PC-9 (cell line): ENCODE measurements at regions not wholly inside any gene's neighbourhood (a gene's known extent, or its start where the extent isn't known, plus 50 kb on each side); places are given as distances from the start of the nearest gene placed in this dataset.

Experiments used
- BruUV-seq: library from RNA; stranded (reverse); fragments of 400-500 nt; replicated peaks from 2 replicates; lab custom pipeline; 2021; lab: Mats Ljungman, UMichigan
- CTCF ChIA-PET: fragments of 300-600 bp; sonication (Branson Sonifier 250); formaldehyde crosslinking; loops from one replicate; lab custom pipeline; 2022; ENCODE audit warnings: antibody characterized with exemption; lab: Charles Lee
- POLR2A ChIA-PET: fragments of 300-600 bp; sonication (Branson Sonifier 250); formaldehyde crosslinking; loops from one replicate; lab custom pipeline; 2022; ENCODE audit warnings: antibody characterized with exemption; ENCODE audit not compliant: unreplicated experiment; lab: Charles Lee
- DNase-seq, 2 experiments: peaks; one replicate each; pipeline versions ENCODE4 v3.0.0 to v3.0.0-alpha.2; 2015 to 2022; ENCODE audit warnings: mixed read lengths in 1 of 2
- H2AFZ ChIP-seq: fragments of 200-600 bp; sonication (generic); 2 replicates; pipeline ENCODE4 v1.8.1; 2017; ENCODE audit warnings: antibody characterized with exemption
- H3F3A ChIP-seq: fragments of 200-600 bp; sonication (generic); 2 replicates; pipeline ENCODE4 v1.8.1; 2017; ENCODE audit warnings: antibody characterized with exemption, mild to moderate bottlenecking, low read depth; ENCODE audit not compliant: insufficient read depth
- H3K27ac ChIP-seq: fragments of 200-600 bp; sonication (generic); 2 replicates; pipeline ENCODE4 v1.6.1; 2016; ENCODE audit warnings: mixed run types
- H3K27me3 ChIP-seq: fragments of 200-600 bp; sonication (generic); 2 replicates; pipeline ENCODE4 v1.6.1; 2016; ENCODE audit warnings: low read depth, mixed run types; ENCODE audit not compliant: insufficient read depth
- H3K36me3 ChIP-seq: fragments of 200-600 bp; sonication (generic); 2 replicates; pipeline ENCODE4 v1.6.1; 2016; ENCODE audit warnings: low read depth, mixed run types
- H3K4me1 ChIP-seq: fragments of 200-600 bp; sonication (generic); replicated peaks from 2 replicates; pipeline ENCODE4 v1.6.1; 2016; ENCODE audit warnings: mixed run types; ENCODE audit not compliant: insufficient read depth
- H3K4me2 ChIP-seq: fragments of 200-600 bp; sonication (generic); 2 replicates; pipeline ENCODE4 v1.6.1; 2017; ENCODE audit warnings: mixed run types
- H3K4me3 ChIP-seq: fragments of 200-600 bp; sonication (generic); 2 replicates; pipeline ENCODE4 v1.6.1; 2016; ENCODE audit warnings: mixed run types
- H3K79me2 ChIP-seq: fragments of 200-600 bp; sonication (generic); 2 replicates; pipeline ENCODE4 v1.6.1; 2017; ENCODE audit warnings: low read depth, mixed run types
- H3K9me2 ChIP-seq: fragments of 200-600 bp; sonication (generic); 2 replicates; pipeline ENCODE4 v1.8.1; 2017; ENCODE audit warnings: mild to moderate bottlenecking; ENCODE audit not compliant: insufficient read depth
- H3K9me3 ChIP-seq: fragments of 200-600 bp; sonication (generic); 2 replicates; pipeline ENCODE4 v1.8.1; 2016; ENCODE audit warnings: low read depth; ENCODE audit not compliant: insufficient read depth
- H4K20me1 ChIP-seq: fragments of 200-600 bp; sonication (generic); 2 replicates; pipeline ENCODE4 v1.8.1; 2017; ENCODE audit not compliant: insufficient read depth
- EZH2 ChIP-seq: fragments of 200-600 bp; sonication (generic); IDR thresholded peaks from 2 replicates; pipeline ENCODE4 v1.8.0; 2017; ENCODE audit warnings: antibody characterized with exemption, low read depth
- intact Hi-C: fragments of 100-400 bp; cut with micrococcal nuclease; formaldehyde crosslinking; loops from one replicate; pipeline ENCODE4 v1.10.0; 2022; ENCODE audit not compliant: unreplicated experiment
- TF ChIP-seq, protein P1 (sequence below): fragments of 200-600 bp; sonication (generic); conservative IDR thresholded peaks from 2 replicates; pipeline ENCODE4 v1.6.1; 2017; ENCODE audit warnings: mixed run types, antibody characterized with exemption, mild to moderate bottlenecking, moderate library complexity

DNA sequence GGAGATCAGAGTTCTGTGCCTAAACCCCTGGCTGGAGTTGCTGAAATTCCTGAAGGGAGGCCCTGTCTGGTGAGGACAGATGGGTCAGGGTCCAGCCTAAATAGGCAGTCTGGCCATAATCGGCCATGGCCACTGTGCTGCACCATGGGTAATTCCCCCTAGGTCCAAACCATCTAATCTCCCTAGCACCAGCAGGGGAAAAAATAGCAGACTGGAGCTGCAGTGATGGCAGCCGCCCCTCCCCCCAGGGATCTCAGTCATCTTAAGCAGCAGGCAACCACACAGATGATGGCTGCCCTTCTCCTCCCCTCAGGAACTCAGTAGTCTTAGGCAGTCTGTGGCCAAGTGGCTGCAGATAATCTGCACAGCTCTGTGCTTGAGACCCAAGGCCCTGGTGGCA is 68.4 kb upstream of the CD96 start:
- H3K79me2 ChIP-seq, result no peaks in the 10 kb centered on the region
- no peaks in the 10 kb centered on the region for H3K36me3 ChIP-seq
- no peaks in the 10 kb centered on the region for H3K9me2 ChIP-seq
- H3K4me2 ChIP-seq, result no peak overlapping the region
- H3K27ac ChIP-seq, result no peak overlapping the region
- no peak overlapping the region for H3K4me3 ChIP-seq
- TF ChIP-seq EZH2, result no peak
- TF ChIP-seq, protein P1, sequence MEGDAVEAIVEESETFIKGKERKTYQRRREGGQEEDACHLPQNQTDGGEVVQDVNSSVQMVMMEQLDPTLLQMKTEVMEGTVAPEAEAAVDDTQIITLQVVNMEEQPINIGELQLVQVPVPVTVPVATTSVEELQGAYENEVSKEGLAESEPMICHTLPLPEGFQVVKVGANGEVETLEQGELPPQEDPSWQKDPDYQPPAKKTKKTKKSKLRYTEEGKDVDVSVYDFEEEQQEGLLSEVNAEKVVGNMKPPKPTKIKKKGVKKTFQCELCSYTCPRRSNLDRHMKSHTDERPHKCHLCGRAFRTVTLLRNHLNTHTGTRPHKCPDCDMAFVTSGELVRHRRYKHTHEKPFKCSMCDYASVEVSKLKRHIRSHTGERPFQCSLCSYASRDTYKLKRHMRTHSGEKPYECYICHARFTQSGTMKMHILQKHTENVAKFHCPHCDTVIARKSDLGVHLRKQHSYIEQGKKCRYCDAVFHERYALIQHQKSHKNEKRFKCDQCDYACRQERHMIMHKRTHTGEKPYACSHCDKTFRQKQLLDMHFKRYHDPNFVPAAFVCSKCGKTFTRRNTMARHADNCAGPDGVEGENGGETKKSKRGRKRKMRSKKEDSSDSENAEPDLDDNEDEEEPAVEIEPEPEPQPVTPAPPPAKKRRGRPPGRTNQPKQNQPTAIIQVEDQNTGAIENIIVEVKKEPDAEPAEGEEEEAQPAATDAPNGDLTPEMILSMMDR, result no peak
- H3K9me3 ChIP-seq, result 0 out of 2 replicates have a peak, but pooled peaks cover 3% of the 10 kb centered on the region
- intact Hi-C loops, result no loop called here
- POLR2A ChIA-PET, result no interaction called here
- no peaks in the 10 kb centered on the region for H4K20me1 ChIP-seq
- DNase-seq, result no peak
- no TSS peak for BruUV-seq
- peaks cover 9% of the 10 kb centered on the region; the same call in 1 of the 2 replicates for H3K4me1 ChIP-seq
- CTCF ChIA-PET, result no interaction called here
- no peak overlapping the region for H2AFZ ChIP-seq
- no peaks in the 10 kb centered on the region for H3K27me3 ChIP-seq
- no peaks in the 10 kb centered on the region for H3F3A ChIP-seq

DNA sequence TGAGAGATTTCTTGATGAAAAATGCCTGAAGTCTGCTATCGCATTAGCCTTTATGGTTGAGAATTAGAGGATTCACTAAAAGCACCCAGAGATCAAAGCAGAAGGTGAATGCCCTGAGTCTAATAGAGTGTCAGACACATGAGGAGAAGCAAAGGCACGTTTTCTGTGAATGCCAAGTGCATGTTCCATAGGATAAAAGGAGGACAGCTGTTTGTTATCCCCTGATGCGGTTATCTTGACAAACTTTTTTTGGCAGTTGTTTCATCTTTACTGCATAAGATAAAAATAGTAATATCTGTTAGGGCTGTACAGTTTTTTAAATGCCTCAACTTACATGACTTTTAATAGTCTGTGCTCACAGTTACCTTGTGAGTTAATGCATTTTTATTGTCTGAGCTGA is 65.3 kb upstream of the CD96 start:
- intact Hi-C loops, result no loop called here
- no peaks in the 10 kb centered on the region for H3K27me3 ChIP-seq
- no peak overlapping the region for H3K4me3 ChIP-seq
- H3K36me3 ChIP-seq, result no peaks in the 10 kb centered on the region
- H2AFZ ChIP-seq, result no peak overlapping the region
- H3K4me1 ChIP-seq, result peaks cover 9% of the 10 kb centered on the region; the same call in 1 of the 2 replicates
- no peak for TF ChIP-seq EZH2
- TF ChIP-seq, protein P1, result no peak
- no peak overlapping the region for H3K27ac ChIP-seq
- POLR2A ChIA-PET, result no interaction called here
- H3K79me2 ChIP-seq, result no peaks in the 10 kb centered on the region
- no TSS peak for BruUV-seq
- no peaks in the 10 kb centered on the region for H3F3A ChIP-seq
- DNase-seq, result no peak
- CTCF ChIA-PET, result no interaction called here
- no peaks in the 10 kb centered on the region for H4K20me1 ChIP-seq
- H3K9me2 ChIP-seq, result no peaks in the 10 kb centered on the region
- H3K9me3 ChIP-seq, result 0 out of 2 replicates have a peak, but pooled peaks cover 3% of the 10 kb centered on the region
- no peak overlapping the region for H3K4me2 ChIP-seq

DNA sequence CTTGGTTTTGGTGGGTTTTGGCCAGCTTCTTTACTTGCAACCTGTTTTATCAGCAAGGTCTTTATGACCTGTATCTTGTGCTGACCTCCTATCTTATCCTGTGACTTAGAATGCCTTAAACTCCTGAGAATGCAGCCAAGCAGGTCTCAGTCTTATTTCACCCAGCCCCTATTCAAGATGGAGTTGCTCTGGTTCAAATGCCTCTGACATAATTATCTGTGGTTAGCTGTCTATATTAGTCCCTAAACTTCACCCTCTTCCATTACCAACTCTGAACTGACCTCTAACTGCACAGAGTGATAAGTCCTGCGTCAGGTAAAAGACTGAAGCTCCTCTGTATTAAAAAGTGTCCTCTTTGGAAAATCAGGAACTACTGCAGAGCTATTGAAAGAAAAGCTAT is 61.9 kb upstream of the CD96 start:
- no peak overlapping the region for H3K4me3 ChIP-seq
- H2AFZ ChIP-seq, result no peak overlapping the region
- peaks cover 3% of the 10 kb centered on the region; the same call in 1 of the 2 replicates for H3K9me2 ChIP-seq
- POLR2A ChIA-PET, result interaction anchor here (0.6 kb wide), 1 partner anchor 557 kb away, joined by 4 read pairs; no protein-coding TSS in a partner anchor
- H3F3A ChIP-seq, result no peaks in the 10 kb centered on the region
- H3K36me3 ChIP-seq, result no peaks in the 10 kb centered on the region
- no peaks in the 10 kb centered on the region for H3K9me3 ChIP-seq
- TF ChIP-seq EZH2, result no peak
- TF ChIP-seq, protein P1, result no peak
- no peaks in the 10 kb centered on the region for H3K4me1 ChIP-seq
- no peaks in the 10 kb centered on the region for H3K79me2 ChIP-seq
- H3K27ac ChIP-seq, result no peak overlapping the region
- CTCF ChIA-PET, result interaction anchor here (0.7 kb wide), 1 partner anchor 1171 kb away, joined by 4 read pairs; no protein-coding TSS in a partner anchor
- H3K4me2 ChIP-seq, result no peak overlapping the region
- H4K20me1 ChIP-seq, result no peaks in the 10 kb centered on the region
- H3K27me3 ChIP-seq, result no peaks in the 10 kb centered on the region
- BruUV-seq, result no TSS peak
- intact Hi-C loops, result no loop called here
- DNase-seq, result no peak
